ENCODE measurements at regions not wholly inside any gene's neighbourhood (a gene's known extent, or its start where the extent isn't known, plus 50 kb on each side); places are given as distances from the start of the nearest gene placed in this dataset.
A peak's percentile ranks its signal among the peaks of the same experiment; 100 is the strongest.

- ATAC-seq (peak in 6 of 8 donors; percentile 30 to 62 (median 52)), DNase-seq (no peak)
- WGBS, 2 donors, result 41 to 43% methylated on average over 3 of the region's 3 CpGs
- intact Hi-C loops (cut with DNase I), result loop anchor here in 1 of 10 donors (10.0 kb wide), 1 partner anchor 137 kb away; no protein-coding TSS in a partner anchor
- Histone ChIP-seq H3K27me3 (no peaks in the 10 kb centered on the region), H3K27ac (peak overlapping the region in 7 of 10 donors; percentile 1 to 75 (median 69)), H3K9me3 (peaks cover 0 to under 1% (median 0%) of the 10 kb centered on the region in 11 donors), H3K4me3 (no peak overlapping the region), H3K4me1 (peaks cover 0 to 35% (median 22%) of the 10 kb centered on the region in 9 donors), H3K36me3 (no peaks in the 10 kb centered on the region)
- TF ChIP-seq, protein P1, sequence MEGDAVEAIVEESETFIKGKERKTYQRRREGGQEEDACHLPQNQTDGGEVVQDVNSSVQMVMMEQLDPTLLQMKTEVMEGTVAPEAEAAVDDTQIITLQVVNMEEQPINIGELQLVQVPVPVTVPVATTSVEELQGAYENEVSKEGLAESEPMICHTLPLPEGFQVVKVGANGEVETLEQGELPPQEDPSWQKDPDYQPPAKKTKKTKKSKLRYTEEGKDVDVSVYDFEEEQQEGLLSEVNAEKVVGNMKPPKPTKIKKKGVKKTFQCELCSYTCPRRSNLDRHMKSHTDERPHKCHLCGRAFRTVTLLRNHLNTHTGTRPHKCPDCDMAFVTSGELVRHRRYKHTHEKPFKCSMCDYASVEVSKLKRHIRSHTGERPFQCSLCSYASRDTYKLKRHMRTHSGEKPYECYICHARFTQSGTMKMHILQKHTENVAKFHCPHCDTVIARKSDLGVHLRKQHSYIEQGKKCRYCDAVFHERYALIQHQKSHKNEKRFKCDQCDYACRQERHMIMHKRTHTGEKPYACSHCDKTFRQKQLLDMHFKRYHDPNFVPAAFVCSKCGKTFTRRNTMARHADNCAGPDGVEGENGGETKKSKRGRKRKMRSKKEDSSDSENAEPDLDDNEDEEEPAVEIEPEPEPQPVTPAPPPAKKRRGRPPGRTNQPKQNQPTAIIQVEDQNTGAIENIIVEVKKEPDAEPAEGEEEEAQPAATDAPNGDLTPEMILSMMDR (IDR thresholded peaks at IDR 0.05), result no peak
These were observed 212.6 kb downstream of the ZBBX start for GRCh38 chr3:167167491-167167890.

DNA sequence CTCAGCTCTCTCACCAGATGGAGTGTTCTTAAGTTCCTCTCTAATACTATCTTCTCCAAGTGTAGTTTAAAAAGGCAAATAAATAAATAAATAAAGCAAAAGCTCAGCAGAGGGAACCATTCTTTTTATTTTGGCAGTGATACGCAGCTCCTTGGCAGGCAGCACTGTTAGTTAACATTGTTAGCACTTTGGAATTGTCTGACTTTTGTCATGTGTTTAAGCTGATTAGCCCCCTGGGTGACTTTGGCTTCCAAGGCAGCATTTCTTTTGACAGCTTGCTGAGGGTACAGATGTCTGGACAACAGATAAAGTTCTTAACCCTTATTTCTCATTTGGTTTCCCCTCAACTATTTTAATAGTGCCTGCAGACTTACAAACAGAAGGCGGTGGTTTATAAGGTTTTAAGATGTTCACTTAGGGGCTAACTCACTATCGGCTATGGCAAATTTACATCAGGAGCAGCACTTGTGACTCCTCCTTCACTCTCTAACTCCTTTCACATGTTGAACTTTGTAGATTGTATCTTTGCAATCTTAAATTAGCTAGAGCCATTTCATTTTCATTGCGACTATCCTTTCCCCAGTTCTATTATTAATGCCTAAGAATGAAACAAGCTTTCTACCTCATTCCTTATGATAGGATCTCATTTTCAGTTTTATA lies 213.4 kb downstream of the ZBBX start:
- Histone ChIP-seq H3K9me3 (peaks cover 0 to 3% (median 0%) of the 10 kb centered on the region in 11 donors), H3K27me3 (no peaks in the 10 kb centered on the region), H3K4me1 (peaks cover 0 to 35% (median 22%) of the 10 kb centered on the region in 9 donors), H3K27ac (peak overlapping the region in 9 of 10 donors; percentile 1 to 75 (median 69)), H3K4me3 (peak overlapping the region in 3 of 10 donors; percentile 2 to 17 (median 12)), H3K36me3 (no peaks in the 10 kb centered on the region)
- peak; percentile 83 to 98 (median 90) for ATAC-seq
- TF ChIP-seq, protein P1 (IDR thresholded peaks at IDR 0.05), result peak in 2 of 9 donors; percentile 19 to 21
- intact Hi-C loops (cut with DNase I), result loop anchor here in 1 of 10 donors (10.0 kb wide), 1 partner anchor 138 kb away; no protein-coding TSS in a partner anchor
- DNase-seq, result peak; percentile 10 to 72
- WGBS, 2 donors, result 6 to 18% methylated on average over 4 of the region's 4 CpGs

- peak in 4 of 8 donors; percentile 16 to 63 (median 47) for ATAC-seq
- peaks cover 0 to 3% (median 0%) of the 10 kb centered on the region in 11 donors for H3K9me3 ChIP-seq
- no peak overlapping the region for H3K4me3 ChIP-seq
- peaks cover 0 to 35% (median 22%) of the 10 kb centered on the region in 9 donors for H3K4me1 ChIP-seq
- no peaks in the 10 kb centered on the region for H3K36me3 ChIP-seq
- H3K27me3 ChIP-seq, result no peaks in the 10 kb centered on the region
- TF ChIP-seq, protein P1 (IDR thresholded peaks at IDR 0.05), result no peak
- no peak for DNase-seq
- intact Hi-C loops (cut with DNase I), result loop anchor here in 1 of 10 donors (10.0 kb wide), 1 partner anchor 139 kb away; no protein-coding TSS in a partner anchor
- peak overlapping the region in 6 of 10 donors; percentile 25 to 75 (median 69) for H3K27ac ChIP-seq
These were observed 214.1 kb downstream of the ZBBX start for GRCh38 chr3:167166012-167166411.

DNA sequence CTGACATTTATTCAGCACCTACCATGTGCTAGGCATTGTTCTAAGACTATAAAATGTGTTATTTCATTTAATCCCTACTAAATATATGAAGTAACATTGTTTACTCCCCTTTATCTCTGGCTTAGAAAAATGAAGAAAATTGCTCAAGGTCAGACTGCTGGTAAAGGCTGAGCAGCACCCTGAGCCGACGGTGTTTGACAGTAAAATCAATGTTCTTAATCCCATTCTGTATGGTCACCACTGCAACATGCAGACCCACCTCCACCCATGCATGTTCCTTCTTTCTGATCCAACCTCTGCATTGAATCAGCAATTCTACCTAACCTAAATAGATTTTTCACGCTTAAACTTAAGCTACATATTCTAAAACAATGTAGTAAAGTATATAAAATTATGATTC lies 216.5 kb downstream of the ZBBX start:
- Histone ChIP-seq H3K36me3 (no peaks in the 10 kb centered on the region), H3K9me3 (peaks cover 0 to 3% (median 0%) of the 10 kb centered on the region in 11 donors), H3K4me3 (no peak overlapping the region), H3K4me1 (peaks cover 0 to 28% (median 22%) of the 10 kb centered on the region in 9 donors), H3K27ac (no peak overlapping the region), H3K27me3 (no peaks in the 10 kb centered on the region)
- 92 to 94% methylated on average over 3 of the region's 3 CpGs for WGBS, 2 donors
- intact Hi-C loops (cut with DNase I), result loop anchor here in 1 of 10 donors (10.0 kb wide), 1 partner anchor 141 kb away; no protein-coding TSS in a partner anchor
- no peak for DNase-seq
- ATAC-seq, result no peak
- TF ChIP-seq, protein P1 (IDR thresholded peaks at IDR 0.05), result no peak
